Erythroblast (primary cell): ENCODE measurements at regions not wholly inside any gene's neighbourhood (a gene's known extent, or its start where the extent isn't known, plus 50 kb on each side); places are given as distances from the start of the nearest gene placed in this dataset.

Experiments
- GATA1 ChIP-seq: IDR thresholded peaks from 2 replicates; pipeline ENCODE4 v1.6.1; 2011; ENCODE audit warnings: low read depth, mild to moderate bottlenecking, control low read depth, low read length, moderate library complexity
- POLR2A ChIP-seq: IDR thresholded peaks from 2 replicates; pipeline ENCODE4 v1.6.1; 2011; ENCODE audit warnings: mild to moderate bottlenecking, low read length

DNA sequence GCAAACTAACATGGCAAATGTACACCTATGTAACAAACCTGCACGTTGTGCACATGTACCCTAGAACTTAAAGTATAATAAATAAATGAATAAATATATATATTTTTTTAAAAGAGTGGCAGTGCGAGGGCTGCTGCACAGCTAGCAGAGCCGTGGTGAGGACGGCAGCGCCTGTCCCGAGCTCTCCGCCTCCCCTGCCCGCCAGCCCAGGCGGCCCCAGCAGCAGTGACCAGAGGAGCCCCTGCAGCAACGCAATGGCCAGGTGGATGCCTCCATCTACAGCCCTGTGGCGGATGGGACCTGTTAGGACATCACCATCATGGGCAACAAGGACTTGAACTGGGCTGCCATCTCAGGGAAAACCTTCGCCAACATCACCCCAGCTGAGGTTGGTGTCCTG, 351.9 kb downstream of the FAM72C start:
- TF ChIP-seq POLR2A (no peak), GATA1 (no peak)
